Erythroblast (primary cell): ENCODE measurements at regions not wholly inside any gene's neighbourhood (a gene's known extent, or its start where the extent isn't known, plus 50 kb on each side); places are given as distances from the start of the nearest gene placed in this dataset.

ENCODE experiments used
- DNase-seq, 2 experiments: peaks; one replicate each; lab custom pipeline; 2025; lab: John Stamatoyannopoulos, UW
- GATA1 ChIP-seq: IDR thresholded peaks from 2 replicates; pipeline ENCODE4 v1.6.1; 2011; ENCODE audit warnings: low read depth, mild to moderate bottlenecking, control low read depth, low read length, moderate library complexity
- POLR2A ChIP-seq: IDR thresholded peaks from 2 replicates; pipeline ENCODE4 v1.6.1; 2011; ENCODE audit warnings: mild to moderate bottlenecking, low read length

DNA sequence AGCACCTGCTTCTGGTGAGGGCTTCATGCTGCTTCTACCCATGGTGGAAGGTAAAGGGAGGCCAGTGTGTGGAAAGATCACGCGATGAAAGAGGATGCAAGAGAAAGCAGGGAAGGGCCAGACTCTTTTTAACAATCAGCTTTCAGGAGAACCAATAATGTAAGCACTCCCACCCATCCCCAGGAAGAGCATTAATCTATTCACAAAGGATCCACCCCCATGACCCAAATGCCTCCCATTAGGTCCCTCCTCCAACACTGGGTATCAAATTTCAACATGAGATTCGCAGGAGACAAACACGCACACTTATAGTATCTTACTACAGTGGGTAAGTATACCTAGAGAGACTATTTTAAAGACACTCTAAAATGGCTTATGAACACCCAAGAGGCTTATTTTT lies 80.5 kb upstream of the TMCC3 start:
- TF ChIP-seq GATA1 (no peak), POLR2A (no peak)
- DNase-seq = no peak

DNA sequence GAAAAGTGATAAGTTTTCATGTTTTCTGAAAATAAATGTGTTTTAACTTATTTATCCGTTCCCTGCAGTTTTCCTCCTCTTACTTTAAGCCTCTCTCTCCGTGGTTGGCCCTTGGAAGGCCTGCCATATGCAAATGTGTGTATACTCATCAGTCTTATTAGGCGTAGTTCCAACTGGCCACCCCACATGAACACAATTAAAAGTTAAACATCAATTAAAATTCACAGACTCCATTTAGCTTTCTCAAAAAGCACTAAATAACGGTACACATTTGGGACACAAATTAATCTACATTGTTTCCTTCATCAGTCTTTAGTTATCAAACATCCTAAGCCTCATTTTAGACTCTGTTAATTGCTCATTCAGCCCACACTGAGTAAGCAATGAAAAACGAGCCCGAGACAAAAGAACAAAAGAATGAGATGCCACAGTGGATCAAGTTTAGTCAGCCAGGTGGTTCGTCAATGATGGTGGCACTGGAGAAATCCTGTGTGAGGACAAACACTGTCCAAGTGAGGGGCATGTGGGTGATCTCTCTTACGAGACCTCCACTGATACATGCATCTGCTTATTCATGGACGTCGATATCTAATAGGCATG lies 76.0 kb upstream of the TMCC3 start:
- no peak for DNase-seq
- TF ChIP-seq GATA1 (no peak), POLR2A (no peak)

DNA sequence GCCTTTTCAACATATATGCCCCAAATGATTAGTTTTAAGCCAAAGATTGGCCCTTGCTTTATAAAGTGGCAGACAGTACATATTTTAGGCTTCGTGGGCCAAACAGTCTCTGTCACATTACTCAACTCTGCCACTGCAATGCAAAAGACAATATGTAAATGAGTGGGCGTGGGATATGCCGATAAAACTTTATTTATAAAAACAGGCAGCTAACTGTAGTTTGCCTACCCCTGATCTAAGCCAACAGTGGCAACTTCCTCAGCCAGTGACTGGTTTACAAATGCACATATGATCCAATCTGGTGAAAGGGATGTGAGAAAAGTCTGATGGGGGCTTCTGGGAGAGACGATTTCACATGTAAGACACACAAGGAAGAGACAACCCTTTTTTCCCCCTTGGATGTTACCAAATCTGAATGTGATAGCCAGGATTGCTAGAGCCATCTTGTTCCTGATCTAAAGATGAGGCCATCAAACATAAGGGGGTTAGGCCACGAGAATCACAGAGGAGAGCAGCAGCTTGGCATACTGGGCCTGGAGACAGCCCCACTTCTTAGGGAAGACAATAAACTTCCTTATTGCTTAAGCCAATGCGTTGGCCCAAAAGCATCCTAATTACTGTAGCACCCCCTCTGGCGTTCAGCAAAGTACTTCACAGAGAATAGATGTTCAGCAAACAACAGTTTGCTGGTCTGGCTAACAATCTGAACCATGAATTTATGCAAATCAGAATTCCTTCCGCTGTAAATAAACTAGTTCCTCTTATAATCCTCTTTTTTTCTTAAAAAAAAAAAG lies 75.2 kb upstream of the TMCC3 start:
- peak; percentile 6 to 30 for DNase-seq
- TF ChIP-seq POLR2A (no peak), GATA1 (no peak)

DNA sequence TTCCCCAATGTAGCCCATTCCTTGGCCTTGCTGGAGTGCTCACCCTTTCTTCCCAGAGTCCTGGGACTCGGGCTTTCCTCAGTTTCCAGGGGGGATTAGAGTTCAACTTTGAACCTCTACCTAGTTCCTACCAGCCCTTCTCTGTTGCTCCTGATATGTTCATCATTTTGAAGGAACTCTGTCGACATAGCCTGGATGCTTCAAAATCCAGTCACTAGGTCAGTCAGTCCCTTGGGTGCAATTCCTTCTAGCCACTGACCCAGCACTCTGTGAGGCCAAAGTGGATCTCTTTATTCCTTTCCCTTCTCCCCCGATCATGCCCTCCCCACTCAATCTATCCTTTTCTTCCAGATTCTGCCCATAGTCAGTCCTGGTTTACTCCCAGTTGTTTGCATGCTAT lies 72.3 kb upstream of the TMCC3 start:
- TF ChIP-seq GATA1 (no peak), POLR2A (no peak)
- DNase-seq = no peak

DNA sequence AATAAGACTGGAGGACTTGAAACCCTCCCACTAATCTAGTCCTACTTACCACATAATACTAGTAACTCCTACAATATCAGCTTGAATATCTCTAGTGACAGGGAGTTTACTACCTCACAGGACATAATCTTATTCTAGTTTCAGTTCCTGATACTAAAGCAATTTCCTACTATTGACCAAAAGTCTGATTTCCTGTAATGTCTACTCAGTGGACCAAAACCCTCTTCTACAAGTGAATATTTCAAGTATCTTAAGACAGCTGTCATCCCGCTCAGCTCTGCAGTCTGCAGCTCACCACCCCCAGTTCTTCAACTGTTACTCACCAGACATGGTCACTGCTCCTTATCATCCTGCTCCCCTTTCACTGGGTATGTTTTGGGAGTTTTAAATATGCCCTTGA lies 70.8 kb upstream of the TMCC3 start:
- TF ChIP-seq GATA1 (no peak), POLR2A (no peak)
- no peak for DNase-seq

DNA sequence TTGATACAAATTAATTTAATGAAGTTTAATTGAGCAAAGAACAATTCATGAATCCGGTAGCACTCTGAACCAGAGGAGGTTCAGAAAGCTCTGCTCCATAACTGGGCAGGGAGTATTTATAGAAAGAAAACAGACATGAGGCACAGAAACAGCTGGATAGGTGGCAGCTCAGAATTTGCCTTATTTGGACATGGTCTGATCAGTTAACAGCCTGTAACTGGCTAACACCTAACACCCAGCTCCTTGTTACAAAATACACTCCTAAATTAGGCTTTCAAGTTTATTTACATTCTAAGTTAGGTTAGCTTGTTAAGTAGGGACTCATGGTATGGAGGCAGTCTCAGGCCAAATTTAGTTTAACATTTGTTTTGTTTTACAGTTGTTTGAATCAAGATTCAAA lies 67.8 kb upstream of the TMCC3 start:
- peak in 1 of 2 experiments; percentile 18 for DNase-seq
- TF ChIP-seq POLR2A = no peak
- TF ChIP-seq GATA1 = no peak

DNA sequence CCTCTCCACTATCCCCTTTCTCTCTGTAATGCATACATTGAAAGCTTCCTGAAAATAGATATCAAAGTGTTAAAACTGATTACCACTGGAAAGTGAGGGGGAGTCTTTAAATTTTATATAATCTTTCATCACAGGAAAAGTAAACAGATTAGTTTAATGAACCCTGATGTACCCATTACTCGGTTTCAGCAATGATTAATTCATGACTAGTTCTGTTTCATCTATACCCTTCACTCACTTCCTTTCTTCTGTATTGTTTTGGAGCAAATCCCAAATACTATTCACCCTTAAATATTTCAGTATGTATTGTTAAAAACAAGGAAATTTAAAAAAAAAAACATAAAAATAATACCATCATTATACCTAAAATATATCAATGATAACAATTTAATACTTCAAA lies 67.3 kb upstream of the TMCC3 start:
- no peak for TF ChIP-seq POLR2A
- no peak for TF ChIP-seq GATA1
- DNase-seq = no peak

DNA sequence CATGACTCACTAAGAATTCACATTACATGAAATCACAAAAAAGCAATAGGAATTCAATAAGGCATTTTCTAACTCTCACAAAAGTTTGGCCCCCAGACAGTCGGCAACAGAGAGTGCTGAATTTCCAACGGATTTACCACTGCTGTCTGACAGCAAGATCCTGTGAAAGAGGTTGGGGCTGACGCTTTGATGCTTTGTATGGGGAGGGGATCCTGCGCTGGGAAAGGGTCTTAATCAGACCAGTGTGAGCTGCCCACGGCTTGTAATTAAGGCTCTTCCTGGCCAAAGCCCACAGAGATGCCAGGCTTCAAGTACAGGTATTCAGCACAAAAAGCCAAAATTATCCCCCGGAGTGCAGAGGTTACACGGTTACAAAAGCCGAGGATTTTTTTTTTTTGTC lies 66.8 kb upstream of the TMCC3 start:
- no peak for DNase-seq

DNA sequence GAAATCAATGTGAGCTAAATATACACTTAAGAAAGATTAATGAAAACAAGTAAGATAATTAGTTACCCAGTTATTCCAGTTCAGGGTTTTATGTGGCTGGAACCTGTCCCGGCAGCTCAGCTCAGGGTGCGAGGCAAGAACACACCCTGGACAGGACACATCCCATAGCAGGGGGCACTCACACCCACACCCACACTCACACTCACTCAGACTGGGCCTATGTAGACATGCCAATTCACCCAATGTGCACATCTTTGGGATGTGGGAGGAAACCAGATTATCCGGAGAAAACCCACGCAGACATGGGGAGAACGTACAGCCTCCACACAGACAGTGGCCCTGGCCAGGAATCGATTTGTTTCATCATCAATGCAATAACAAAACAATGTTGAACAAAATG lies 66.0 kb upstream of the TMCC3 start:
- DNase-seq = no peak
- TF ChIP-seq GATA1 = no peak
- no peak for TF ChIP-seq POLR2A

More for the DNA sequence above, 66.8 kb upstream of the TMCC3 start:
- no peak for TF ChIP-seq POLR2A

DNA sequence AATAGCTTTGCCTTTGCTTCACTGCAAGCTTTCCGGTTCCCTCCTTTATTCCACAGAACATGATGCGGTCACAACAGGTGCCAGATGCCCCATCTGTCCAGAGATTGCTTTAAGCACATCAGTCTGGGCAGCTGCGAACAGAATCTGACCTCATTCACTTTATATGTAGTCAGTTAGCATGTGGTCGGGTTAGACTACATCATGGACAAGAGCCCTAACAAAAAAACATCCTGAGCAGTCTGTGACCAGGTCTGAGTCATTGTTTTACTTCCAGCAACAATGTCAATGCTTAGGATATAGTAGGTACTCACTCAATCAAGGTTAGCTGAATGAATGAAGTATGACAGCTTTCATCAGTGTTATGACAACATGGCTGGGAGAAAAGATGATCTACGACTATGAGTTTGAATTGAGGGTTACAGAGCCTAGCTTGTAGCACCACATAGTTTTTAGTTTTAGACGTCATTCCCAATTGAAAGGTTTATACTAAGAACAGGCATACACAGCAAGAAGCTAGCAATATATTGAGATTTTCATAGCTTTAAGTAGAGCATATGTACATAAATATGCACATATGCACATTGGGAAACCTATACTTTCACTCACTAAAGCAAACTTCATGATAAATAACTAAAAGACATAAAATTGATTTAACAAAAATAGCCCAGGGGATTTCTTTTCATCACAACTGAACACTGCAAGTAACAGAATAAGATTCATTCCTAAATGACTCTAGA lies 64.2 kb upstream of the TMCC3 start:
- DNase-seq = no peak
- TF ChIP-seq GATA1 = no peak
- no peak for TF ChIP-seq POLR2A

DNA sequence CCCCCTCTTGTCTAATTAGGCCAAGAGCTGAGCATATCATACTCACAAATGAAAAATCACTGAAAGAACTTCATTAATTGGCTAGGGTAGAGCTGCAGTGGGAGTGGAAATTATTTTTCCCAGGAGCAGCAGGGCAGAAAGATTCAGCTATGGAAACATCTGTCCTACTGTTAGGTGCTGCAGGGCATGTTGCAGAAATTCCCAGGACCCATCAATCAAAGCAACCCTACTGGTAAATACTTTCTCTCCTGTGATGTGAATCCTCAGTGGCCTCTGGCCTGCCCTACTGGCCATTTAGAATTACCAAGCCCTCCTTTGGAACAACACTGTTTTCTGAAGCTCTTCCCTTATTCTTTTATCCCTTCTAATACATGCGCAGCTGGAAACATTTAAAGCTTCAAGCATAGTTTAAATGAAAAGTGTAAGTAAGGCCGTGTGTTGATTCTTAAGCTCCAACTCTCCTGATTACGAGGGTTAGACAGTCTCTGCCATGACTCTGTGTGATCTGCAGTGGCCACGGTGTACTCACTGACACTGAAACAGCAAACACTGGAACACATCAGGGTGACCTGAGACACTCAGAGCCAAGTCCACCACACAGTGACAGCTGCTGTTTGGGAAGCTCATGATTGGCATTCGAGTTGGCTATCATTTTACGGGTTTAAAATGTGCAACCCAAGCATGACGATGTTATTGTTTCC lies 62.6 kb upstream of the TMCC3 start:
- DNase-seq = no peak
- no peak for TF ChIP-seq GATA1
- no peak for TF ChIP-seq POLR2A

DNA sequence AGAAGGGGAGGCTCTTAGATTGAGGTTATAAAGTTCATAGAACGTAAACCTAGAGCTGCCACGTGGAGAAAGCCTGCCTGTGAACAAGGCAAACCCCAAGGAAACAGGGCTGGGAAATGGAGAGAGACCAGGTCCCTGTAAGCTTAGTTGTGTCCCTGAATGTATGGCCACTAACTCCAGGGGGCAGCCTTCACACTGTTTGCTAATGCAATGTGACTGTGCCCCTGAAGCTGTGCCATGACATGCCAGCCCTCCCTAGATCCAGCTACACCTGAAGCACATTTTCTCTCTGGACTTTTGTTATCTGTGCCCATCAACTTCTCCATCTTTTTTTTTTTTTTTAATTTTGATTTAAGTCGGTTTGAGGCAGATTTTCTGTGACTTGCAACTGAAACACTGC lies 60.6 kb upstream of the TMCC3 start:
- TF ChIP-seq GATA1 (no peak), POLR2A (no peak)
- peak; percentile 40 to 51 for DNase-seq

DNA sequence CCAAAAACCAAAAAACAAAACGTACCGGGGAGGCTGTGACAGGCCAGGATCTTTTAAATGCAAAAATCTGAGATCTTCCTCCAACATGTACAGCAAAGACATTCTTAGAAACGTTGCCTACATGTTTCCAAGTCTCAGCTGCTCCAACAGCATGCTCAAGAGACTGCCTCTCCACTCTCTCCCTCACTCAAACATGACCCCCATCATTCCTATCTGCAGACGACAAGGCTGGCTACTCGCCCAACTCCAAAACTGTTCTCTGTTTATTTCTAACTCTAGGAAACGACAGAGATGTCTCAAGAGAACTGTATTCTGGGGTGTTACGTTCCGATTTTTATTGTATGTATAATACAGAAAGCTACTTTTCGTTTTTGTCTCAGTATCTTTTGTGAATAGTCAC lies 57.5 kb upstream of the TMCC3 start:
- no peak for DNase-seq
- TF ChIP-seq POLR2A (no peak), GATA1 (no peak)

DNA sequence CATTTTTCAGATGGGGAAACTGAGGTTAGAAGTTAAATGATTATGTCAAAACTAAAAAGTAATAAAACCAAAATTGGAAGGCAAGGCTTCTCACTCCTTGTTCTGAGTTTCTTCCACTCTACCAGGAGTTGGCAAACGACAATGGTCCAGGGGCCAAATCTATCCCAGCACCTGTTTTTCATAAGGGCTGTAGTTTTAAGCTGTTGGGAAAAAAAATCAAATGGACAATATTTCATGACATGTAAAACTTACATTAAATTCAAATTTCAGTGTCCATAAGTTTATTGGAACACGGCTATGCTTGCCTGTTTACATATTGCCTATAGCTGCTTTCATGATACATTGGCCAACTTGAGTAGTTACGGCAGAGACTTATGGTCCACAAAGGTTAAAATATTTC lies 56.7 kb upstream of the TMCC3 start:
- TF ChIP-seq POLR2A (no peak), GATA1 (no peak)
- DNase-seq = no peak
